ENCODE measurements at regions not wholly inside any gene's neighbourhood (a gene's known extent, or its start where the extent isn't known, plus 50 kb on each side); places are given as distances from the start of the nearest gene placed in this dataset.
A peak's percentile ranks its signal among the peaks of the same experiment; 100 is the strongest.

DNA sequence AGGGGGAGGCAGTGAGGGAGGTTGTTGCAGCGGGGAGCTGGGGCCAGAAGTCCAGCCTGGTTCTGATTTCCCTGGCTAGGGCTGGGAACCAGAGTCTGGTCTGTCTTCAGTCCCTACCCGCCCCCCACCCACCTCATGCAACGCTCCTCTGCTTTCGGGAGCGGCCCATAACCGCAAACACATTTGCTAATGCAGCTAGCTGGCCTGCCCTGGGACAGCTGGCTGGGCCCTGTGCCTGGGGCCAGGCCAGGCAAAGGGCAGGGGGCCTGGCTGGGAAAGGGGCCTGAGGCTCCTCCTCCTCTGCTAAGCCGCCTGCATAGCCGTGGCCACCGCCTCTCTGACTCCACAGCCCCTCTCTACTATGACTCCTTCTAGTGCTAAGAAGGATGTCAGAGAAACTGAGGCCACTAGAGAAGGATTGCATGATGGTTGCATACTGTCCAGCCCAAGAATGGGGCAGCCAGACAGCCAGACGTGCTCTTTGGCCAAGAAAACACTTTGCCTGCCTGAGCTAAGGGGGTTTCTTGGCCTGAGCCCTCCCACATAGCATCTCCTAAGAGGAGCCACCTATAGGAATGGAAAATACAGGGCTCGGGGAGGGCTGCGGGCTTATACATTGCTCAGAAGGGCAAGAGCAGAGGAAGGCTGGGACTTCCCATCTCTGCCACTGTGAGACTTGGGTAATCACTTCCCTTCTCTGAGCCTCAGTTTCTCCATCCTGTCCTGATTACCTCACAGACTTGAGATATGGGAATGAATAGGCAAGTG is 76.9 kb downstream of the PJA1 start:
- Histone ChIP-seq H3K36me3 (no peaks in the 10 kb centered on the region), H3K27me3 (peaks cover 0 to 42% (median 0%) of the 10 kb centered on the region in 7 donors), H3K4me1 (no peaks in the 10 kb centered on the region), H3K4me3 (no peak overlapping the region), H3K27ac (no peak overlapping the region), H3K9me3 (no peaks in the 10 kb centered on the region)
- DNase-seq (no peak), ATAC-seq (peak in 2 of 8 donors; percentile 16 to 33)
- WGBS, 2 donors: 71 to 83% methylated on average over 12 of the region's 12 CpGs
- TF ChIP-seq CTCF (IDR thresholded peaks at IDR 0.05): no peak
- intact Hi-C loops (cut with DNase I): no loop called here

- Histone ChIP-seq H3K4me3 (no peak overlapping the region), H3K27ac (no peak overlapping the region), H3K4me1 (no peaks in the 10 kb centered on the region), H3K27me3 (peaks cover 0 to 36% (median 0%) of the 10 kb centered on the region in 7 donors), H3K9me3 (no peaks in the 10 kb centered on the region), H3K36me3 (no peaks in the 10 kb centered on the region)
- DNase-seq: no peak
- no peak for TF ChIP-seq CTCF (IDR thresholded peaks at IDR 0.05)
- 85 to 86% methylated on average over 4 of the region's 4 CpGs for WGBS, 2 donors
- ATAC-seq: no peak
- intact Hi-C loops (cut with DNase I): no loop called here
Observed at GRCh38 chrX:69085826-69086225, 79.4 kb downstream of the PJA1 start.

DNA sequence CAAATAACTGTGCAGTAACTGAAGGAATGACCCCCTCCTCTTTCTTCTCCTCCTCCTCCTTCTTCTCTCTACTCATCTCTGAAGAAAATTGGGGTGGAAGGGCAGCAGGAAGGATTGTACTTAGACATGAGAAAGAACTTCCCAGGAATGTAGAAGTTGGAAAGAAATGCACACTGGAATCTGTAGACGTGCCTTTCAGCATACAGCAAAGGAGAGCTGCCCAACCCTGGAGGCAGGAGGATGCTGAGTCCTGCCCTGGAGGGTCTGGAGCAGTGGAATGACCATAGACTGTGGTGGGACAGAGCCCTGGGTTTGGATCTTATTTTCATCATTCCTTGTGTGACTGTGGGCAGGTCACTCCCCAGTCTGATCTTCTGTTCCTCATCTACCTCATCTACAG is 80.1 kb downstream of the PJA1 start:
- no peak for DNase-seq
- TF ChIP-seq CTCF (IDR thresholded peaks at IDR 0.05): no peak
- 62 to 72% methylated on average over 1 of the region's 1 CpG for WGBS, 2 donors
- Histone ChIP-seq H3K27ac (no peak overlapping the region), H3K36me3 (no peaks in the 10 kb centered on the region), H3K27me3 (peaks cover 0 to 32% (median 0%) of the 10 kb centered on the region in 7 donors), H3K4me1 (no peaks in the 10 kb centered on the region), H3K4me3 (no peak overlapping the region), H3K9me3 (no peaks in the 10 kb centered on the region)
- ATAC-seq: no peak
- intact Hi-C loops (cut with DNase I): no loop called here

- Histone ChIP-seq H3K27ac (no peak overlapping the region), H3K36me3 (no peaks in the 10 kb centered on the region), H3K4me1 (no peaks in the 10 kb centered on the region), H3K4me3 (no peak overlapping the region), H3K9me3 (no peaks in the 10 kb centered on the region), H3K27me3 (peaks cover 0 to 32% (median 0%) of the 10 kb centered on the region in 7 donors)
- DNase-seq (no peak), ATAC-seq (no peak)
- intact Hi-C loops (cut with DNase I): no loop called here
- TF ChIP-seq CTCF (IDR thresholded peaks at IDR 0.05): no peak
- 86 to 92% methylated on average over 4 of the region's 4 CpGs for WGBS, 2 donors
Observed at GRCh38 chrX:69083801-69084200, 81.5 kb downstream of the PJA1 start.

Measured in heart right ventricle (tissue), 16 donors.